Ramos (cell line): ENCODE measurements at regions not wholly inside any gene's neighbourhood (a gene's known extent, or its start where the extent isn't known, plus 50 kb on each side); places are given as distances from the start of the nearest gene placed in this dataset.

ENCODE experiments used
- in situ Hi-C: fragments of 300-500 bp; cut with MboI; formaldehyde crosslinking; loops from one replicate; pipeline ENCODE4 v1.14.3; 2022; ENCODE audit warnings: low sequenced_read_pairs; ENCODE audit not compliant: unreplicated experiment

DNA sequence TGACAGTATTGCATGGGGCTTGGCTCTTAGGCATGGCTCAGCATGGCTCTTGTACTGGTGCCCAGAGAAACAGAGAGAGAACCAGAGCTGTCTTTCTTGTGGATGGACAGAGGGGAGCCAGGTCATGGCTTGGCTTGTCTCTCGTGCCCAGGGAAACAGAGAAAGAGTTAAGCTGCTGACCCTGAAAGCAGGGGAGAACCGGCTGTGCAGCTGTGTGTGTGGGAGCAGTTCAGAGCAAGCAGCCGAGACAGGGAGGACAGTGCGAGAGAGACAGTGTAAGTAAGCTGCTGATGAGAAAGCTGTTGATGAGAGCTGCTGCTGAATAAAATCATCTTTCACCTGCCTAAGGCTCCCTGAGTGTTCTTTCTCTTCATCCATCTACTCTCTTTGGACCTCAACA is 61.3 kb upstream of the DDHD1 start:
- in situ Hi-C loops: no loop called here

DNA sequence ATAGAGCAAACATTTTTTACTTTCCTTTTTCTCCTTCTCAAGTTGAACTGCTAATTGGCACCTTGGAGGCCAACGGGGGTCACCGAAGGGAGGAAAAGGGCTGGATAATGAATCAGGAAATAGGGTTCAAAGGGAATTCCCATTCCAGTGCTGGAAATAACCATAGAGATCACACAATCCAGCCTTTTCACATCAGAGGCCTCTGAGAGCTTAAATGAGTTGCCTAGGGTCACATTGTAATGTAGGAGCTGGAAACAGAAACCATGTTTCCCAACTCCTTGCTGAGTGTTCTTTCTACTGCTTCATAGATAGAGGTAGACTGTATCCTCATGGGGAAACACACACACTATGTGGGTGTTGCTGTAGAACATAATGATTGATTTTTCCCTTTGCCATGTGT is 60.6 kb upstream of the DDHD1 start:
- in situ Hi-C loops: no loop called here

- in situ Hi-C loops: no loop called here
Observed at GRCh38 chr14:53209370-53209769, 56.2 kb upstream of the DDHD1 start.
